Mammary epithelial cell (primary cell): ENCODE measurements at regions not wholly inside any gene's neighbourhood (a gene's known extent, or its start where the extent isn't known, plus 50 kb on each side); places are given as distances from the start of the nearest gene placed in this dataset.

Source experiments
- EZH2 ChIP-seq: IDR thresholded peaks from 2 replicates; pipeline ENCODE4 v1.6.1; 2012; ENCODE audit warnings: low read length, inconsistent platforms, borderline replicate concordance
- TF ChIP-seq, protein P1 (sequence below), 2 donors: IDR thresholded peaks in 1 of 2; conservative IDR thresholded peaks in 1 of 2; 2 replicates each; pipeline ENCODE4 v1.5.1; 2011 to 2012; ENCODE audit warnings: inconsistent platforms in 2 of 2, low read length in 2 of 2, mild to moderate bottlenecking in 2 of 2, control low read depth in 1 of 2, low read depth in 1 of 2; ENCODE audit not compliant: insufficient read depth in 1 of 2; ENCODE audit errors: extremely low read depth in 1 of 2

GRCh38 chr2:82667491-82667890 is 1791.6 kb downstream of the SUCLG1 start:
- TF ChIP-seq, protein P1, sequence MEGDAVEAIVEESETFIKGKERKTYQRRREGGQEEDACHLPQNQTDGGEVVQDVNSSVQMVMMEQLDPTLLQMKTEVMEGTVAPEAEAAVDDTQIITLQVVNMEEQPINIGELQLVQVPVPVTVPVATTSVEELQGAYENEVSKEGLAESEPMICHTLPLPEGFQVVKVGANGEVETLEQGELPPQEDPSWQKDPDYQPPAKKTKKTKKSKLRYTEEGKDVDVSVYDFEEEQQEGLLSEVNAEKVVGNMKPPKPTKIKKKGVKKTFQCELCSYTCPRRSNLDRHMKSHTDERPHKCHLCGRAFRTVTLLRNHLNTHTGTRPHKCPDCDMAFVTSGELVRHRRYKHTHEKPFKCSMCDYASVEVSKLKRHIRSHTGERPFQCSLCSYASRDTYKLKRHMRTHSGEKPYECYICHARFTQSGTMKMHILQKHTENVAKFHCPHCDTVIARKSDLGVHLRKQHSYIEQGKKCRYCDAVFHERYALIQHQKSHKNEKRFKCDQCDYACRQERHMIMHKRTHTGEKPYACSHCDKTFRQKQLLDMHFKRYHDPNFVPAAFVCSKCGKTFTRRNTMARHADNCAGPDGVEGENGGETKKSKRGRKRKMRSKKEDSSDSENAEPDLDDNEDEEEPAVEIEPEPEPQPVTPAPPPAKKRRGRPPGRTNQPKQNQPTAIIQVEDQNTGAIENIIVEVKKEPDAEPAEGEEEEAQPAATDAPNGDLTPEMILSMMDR (conservative IDR thresholded peaks at IDR 0.05 in 1 of 2, IDR thresholded peaks at IDR 0.05 in 1 of 2; ENCODE audit: extremely low read depth in 1 of 2, insufficient read depth in 1 of 2, low read depth in 1 of 2, low read length in 2 of 2), result no peak
- no peak for TF ChIP-seq EZH2
